DND-41 (cell line): ENCODE measurements at regions not wholly inside any gene's neighbourhood (a gene's known extent, or its start where the extent isn't known, plus 50 kb on each side); places are given as distances from the start of the nearest gene placed in this dataset.

Experiments used
- EZH2 ChIP-seq: IDR thresholded peaks from 3 replicates; pipeline ENCODE4 v1.6.1; 2012; ENCODE audit warnings: borderline replicate concordance, low read depth, mild to moderate bottlenecking, moderate library complexity, low read length, inconsistent platforms; ENCODE audit not compliant: severe bottlenecking
- TF ChIP-seq, protein P1 (sequence below): IDR thresholded peaks from 2 replicates; pipeline ENCODE4 v1.5.1; 2012; ENCODE audit warnings: borderline replicate concordance, low read length, moderate library complexity, mild to moderate bottlenecking; ENCODE audit not compliant: poor library complexity, severe bottlenecking; ENCODE audit errors: extremely low read depth

- TF ChIP-seq EZH2 = no peak
- TF ChIP-seq, protein P1, sequence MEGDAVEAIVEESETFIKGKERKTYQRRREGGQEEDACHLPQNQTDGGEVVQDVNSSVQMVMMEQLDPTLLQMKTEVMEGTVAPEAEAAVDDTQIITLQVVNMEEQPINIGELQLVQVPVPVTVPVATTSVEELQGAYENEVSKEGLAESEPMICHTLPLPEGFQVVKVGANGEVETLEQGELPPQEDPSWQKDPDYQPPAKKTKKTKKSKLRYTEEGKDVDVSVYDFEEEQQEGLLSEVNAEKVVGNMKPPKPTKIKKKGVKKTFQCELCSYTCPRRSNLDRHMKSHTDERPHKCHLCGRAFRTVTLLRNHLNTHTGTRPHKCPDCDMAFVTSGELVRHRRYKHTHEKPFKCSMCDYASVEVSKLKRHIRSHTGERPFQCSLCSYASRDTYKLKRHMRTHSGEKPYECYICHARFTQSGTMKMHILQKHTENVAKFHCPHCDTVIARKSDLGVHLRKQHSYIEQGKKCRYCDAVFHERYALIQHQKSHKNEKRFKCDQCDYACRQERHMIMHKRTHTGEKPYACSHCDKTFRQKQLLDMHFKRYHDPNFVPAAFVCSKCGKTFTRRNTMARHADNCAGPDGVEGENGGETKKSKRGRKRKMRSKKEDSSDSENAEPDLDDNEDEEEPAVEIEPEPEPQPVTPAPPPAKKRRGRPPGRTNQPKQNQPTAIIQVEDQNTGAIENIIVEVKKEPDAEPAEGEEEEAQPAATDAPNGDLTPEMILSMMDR = no peak
These were observed 264.6 kb downstream of the NUAK1 start for GRCh38 chr12:105874121-105874520.
